GM18861 (cell line): ENCODE measurements at regions not wholly inside any gene's neighbourhood (a gene's known extent, or its start where the extent isn't known, plus 50 kb on each side); places are given as distances from the start of the nearest gene placed in this dataset.

ENCODE experiments used
- ATAC-seq: cut with Tn5 transposase; IDR thresholded peaks from one replicate; pipeline ENCODE4 v1.9.1; 2021; ENCODE audit not compliant: unreplicated experiment

DNA sequence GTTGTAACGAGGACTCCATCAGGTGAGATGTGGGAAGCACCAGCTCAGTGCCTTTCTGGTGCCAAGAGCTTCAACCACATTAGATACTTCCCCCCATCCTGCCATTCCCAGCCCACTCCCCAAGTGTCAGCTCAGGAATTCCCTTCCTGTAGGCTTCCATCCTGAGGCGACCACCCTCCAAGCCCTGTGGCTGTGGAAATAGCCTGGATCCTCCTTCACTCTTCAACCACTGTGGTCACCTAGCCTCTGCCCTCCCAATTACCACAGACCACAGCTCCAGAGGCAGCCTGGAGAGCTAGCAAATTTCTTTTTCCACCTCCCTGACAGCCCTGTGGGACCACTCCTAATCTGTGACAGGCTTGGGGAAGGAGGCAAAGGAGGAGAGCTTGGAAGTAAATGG lies 219.8 kb upstream of the MAP3K1 start:
- ATAC-seq, result no peak

DNA sequence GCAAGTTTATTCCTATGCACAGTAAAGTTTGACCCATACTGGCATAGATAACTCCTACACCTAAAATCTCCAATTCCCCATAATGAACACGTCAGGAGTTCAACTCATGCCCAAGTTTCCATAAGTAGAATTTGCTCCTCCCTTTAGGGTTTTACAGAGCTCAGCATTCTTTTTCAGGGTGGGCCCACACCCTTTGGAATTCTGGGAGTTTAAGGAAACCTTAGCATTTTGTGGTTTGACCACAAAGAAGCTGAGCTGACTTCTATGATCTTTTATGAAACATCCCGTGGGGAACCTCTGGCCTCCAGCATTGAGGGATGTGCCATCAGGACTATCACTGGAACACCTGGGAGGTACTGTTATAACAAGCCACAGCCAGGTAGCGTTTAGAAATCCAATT lies 220.6 kb upstream of the MAP3K1 start:
- no peak for ATAC-seq

DNA sequence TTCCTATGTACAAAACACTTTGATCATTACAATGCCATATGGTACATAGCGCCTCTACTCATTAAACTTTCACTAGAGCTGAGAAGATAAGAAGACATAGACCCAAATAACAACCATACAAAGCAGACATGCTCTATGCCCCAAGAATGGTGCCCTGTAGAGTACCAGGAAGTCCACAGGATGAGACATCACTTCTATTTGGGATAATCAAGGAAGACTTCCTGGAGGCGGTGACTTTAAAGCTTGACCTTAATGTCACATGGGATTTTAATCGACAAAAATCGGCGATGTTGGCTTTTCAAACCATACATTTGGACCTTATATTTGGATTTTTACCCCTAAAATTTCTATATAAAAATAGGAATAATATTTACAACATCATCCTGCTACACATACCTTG lies 224.3 kb upstream of the MAP3K1 start:
- ATAC-seq, result no peak

DNA sequence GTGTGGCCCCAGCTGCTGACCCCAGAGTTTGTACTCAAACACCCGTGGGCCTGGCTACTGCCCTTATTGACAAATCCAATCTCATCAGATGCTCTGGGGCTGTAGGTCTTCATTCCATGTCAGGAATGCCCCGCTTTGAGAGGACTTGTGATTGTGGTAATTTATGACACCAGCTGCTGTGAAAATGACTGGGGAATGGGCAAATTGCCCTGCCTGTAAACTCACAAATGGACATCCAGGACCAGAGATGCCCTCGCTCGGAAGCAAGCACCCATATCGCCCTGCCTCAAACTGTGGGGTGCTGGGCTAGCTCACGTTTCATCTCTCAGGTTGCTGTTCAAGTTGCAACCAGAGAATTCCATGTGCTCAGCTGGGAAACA lies 225.9 kb upstream of the MAP3K1 start:
- ATAC-seq, result no peak

DNA sequence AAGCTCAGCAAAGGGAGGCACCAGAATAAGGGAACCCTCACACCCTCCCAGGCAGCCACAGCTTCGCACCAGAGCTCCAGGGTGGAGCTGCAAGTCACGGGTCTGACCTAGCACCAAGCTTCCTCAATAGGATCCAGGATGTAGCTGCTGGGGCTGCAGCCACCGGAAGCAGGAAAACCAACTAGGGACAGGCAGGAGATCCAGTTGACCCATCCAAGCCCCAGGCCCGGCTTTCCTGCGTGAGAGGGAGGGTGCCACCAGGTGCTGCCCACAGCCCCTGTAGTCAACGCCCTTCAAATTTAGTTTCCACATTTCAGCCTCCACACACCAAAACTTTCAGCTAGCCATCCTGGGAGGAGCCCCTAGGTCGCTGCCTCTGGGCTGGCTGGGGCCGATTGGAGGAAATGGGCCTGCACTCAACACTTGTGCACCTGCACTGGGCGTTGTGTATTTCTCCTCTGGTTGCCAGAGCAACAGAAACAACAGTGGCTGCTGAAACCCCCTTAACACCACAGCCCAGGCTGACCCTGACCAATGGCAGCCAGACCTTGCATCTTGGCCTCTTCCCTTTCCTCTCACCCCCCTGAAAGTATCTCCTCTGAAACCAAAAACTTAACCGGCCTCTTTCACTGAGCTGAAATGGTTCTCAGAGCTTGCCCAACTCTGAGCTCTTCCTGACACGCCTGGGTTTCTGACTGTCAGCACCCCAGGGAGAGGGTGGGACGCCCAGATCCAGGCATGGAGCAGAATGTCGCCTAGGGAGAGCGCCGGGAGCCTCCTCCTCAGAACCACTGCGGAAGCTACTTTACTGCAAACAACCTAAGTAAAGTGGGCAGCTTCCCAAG lies 226.5 kb upstream of the MAP3K1 start:
- ATAC-seq, result peak; percentile 97

DNA sequence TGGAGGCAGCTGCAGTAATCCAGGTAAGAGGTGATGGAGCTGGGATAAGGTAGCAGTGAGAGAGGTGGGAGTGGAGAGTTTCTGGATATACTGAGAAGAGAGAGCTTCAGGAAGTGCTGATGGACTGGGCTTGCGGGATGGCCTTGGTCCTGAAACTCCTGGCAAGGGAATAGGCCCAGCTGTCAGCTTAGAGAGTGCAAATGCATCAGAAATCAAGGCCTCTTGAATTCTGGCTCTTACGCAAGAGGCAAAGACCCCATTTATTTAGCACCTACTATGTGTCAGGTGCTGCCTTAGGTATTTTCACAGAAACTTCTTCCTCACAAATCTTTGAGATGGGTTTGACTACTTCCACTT lies 227.2 kb upstream of the MAP3K1 start:
- no peak for ATAC-seq

DNA sequence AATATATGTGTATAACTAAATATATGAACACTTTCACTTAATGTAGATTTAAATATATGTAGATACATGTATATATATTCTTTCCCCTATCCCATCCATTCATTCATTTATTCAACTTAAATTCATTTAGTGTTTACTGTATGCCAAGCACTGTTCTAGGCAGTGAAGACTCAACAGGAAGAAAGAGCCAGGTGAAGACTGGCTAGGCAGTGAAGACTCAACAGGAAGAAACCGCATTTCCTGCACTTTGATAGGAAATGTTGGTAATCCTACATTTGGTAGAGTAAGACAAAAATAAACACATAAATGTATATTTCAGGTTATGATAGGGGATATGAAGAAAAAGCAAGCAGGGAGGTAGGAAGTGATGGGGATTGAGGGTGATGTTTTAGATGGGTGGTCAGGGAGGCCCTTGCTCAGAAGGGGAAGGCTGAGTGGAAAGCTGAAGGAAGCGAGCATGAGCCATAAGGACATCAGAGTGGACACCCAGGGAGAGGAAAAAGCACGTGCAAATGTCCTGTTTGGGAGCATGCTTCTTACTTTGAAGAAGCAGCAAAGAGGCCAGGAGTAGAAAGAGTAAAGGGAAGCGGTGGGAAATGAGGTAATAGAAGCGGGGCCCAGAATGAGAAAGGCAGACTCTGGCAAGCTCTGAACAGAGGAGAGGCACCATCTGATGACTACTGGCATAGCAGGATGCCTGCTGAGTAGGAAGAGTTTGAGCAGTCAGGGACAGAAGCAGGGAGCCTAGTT lies 227.8 kb upstream of the MAP3K1 start:
- ATAC-seq, result no peak

DNA sequence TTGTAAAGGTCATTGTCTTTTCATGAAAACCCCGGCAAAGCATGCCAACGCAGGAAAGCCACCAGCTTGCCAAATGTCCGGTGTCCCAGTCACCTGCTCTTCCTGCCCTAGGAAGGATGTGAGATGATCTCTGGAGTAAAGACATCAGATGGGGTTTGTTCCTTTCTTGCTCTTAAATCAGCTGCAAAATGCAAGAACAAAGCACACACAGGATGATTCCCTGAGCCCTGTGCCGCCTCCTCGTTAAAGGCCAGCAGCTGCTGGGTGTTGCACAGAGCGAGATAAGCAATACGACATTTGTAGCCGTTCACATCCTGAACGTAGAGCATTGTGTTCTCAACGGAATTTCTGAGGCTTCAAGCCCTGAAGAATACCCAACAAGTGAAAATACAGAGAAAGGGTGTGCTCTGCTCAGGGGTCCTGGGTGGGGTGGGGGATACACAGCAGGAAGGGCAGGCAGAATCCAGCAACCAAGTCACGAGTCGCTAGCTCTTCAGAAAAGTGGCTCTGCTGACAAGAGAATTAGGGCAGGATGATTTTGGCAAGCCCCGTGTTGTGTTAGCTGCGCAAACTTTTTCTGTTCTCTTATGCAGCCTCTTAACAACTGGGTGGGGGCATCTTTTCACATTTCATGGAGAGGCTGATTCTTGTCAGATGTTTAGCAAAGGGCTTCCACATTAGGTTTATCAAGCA lies 229.2 kb upstream of the MAP3K1 start:
- ATAC-seq, result no peak

DNA sequence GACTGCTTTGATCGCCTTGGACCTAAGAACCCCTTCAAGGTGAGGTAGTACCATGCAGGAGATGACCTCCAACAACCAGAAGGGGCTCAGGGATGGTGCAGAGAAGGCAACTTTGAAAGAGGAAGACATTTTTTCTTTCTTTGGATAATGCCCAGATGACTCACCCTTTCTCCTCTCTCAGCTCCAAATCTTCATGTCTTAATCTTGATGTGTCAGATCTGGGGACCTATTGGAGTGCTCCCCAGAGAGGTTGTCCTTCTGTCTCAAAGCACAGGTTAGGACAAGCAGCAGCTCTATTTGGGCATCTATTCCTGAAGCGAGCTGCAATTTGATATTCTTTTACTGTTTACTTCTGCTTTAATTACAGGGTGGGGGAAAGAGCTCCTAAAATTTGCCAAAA lies 229.9 kb upstream of the MAP3K1 start:
- no peak for ATAC-seq

DNA sequence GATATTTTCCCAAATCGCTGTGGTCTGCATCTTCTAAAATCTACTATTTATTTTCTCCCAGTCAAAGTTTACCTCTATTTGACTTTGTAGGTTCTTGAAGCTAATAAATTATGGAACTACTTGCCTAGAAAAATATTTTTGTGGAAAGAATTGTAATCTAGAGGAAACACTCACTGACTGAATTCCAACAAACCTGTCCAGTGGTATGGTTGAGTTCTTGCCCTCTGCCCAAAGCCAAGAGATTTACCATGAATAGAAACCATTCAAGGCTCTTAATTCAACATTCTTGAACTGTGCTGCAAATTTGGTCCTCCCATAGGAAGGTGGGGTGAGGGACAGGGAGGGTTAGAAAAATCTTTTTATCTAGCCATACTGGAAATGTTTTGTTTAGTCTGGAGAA lies 233.9 kb upstream of the MAP3K1 start:
- no peak for ATAC-seq

DNA sequence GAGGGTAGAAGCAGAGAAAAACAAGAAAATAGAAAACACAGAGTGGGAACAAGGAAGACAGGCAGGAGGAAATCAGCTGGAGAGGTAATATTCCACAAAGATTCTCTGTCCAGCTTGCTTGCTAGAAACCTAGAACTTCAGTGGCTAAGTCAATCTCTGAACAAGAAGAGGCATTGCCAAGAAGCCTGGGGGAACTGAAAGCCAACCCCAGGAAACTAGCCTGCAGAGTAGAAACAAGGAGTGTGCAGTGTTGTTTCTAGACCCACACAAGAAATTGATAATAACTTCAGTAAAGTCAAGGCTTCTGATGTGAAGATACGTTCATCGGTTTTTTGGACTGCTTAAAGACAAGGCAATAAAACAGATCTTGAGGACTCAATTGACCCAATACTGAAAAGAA lies 234.5 kb upstream of the MAP3K1 start:
- ATAC-seq, result no peak

DNA sequence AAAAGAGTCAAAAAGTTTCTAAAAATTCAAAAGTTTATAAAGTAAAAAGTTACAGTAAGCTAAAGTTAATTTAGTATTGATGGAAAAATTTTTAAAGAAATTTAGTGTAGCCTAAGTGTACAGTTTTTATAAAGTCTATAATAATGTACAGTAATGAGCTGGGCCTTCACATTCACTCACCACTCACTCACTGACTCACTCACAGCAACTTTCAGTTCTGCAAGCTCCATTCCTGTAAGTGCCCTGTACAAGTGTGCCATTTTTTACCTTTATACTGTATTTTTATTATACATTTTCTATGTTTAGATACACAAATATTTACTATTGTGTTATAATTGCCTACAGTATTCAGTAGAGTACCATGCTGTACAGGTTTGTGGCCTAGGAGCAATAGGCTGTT lies 239.5 kb upstream of the MAP3K1 start:
- ATAC-seq, result no peak

DNA sequence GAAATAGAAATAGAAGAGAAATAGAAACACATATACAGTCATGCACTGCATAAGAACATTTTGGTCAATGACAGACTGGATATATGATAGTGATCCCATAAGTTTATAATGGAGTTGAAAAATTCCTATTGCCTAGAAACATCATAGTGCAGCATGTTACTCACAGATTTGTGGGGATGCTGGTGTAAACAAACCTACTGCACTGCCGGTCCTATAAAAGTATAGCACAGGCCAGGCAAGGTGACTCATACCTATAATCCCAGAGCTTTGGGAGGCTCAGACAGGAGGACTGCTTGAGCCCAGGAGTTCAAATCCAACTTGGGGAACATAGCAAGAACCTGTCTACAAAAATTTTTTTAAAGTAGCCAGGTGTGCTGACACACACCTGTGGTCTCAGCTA lies 240.6 kb upstream of the MAP3K1 start:
- ATAC-seq, result no peak

DNA sequence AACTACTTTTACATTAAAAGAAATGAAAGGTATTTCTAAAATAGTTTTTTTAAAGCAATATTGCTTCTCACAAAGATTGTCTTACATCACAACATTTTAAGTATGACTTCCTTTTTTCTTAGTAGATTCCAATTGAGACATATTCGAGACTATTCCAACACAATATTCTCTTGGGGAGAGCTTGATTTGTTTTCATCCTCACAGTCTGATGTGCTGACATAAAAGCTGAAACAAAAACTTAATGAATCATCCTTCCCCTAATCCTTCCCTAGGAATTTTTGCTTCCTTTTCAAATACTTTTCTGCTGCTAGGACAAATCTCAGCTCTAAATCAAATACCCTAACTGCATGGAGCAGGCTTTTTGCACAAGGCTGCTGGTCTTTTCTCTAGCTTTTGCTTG lies 245.8 kb upstream of the MAP3K1 start:
- no peak for ATAC-seq

DNA sequence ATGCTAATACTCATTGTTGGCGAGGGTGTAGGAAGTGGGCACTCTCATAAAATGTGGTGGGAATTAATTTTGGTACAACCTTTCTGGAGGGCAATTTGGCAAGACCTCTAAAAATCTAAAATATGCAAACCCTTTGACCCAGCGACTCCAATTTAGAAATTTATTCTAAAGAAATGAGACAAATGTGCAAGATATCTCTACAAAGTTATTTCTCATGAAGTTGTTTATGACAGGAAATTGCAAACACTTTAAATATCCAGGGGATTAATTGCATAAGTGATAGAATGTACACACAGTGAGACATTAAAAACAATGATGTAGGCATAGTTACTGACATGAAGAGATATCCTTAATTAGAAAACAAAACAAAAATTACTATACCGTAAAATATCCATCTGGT lies 246.3 kb upstream of the MAP3K1 start:
- no peak for ATAC-seq

DNA sequence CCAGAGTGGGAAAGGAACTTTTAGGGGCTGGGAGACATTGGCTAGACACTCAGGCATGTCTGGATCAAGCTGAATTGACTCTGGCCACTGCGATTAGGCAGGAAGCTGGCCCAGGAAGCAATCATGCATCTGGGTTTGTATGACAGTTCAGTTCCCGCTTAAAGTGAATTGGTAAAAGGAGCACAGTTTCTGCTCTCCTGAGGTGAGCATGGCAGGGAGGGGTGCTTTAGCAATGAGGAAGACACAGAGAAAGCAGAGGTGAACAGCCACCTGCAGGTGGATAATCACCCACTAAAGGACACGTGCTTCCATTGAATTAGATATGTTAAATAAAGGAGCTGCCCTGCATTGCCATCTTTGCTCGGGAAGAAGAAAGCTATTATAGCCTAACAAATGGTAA lies 248.1 kb upstream of the MAP3K1 start:
- no peak for ATAC-seq

DNA sequence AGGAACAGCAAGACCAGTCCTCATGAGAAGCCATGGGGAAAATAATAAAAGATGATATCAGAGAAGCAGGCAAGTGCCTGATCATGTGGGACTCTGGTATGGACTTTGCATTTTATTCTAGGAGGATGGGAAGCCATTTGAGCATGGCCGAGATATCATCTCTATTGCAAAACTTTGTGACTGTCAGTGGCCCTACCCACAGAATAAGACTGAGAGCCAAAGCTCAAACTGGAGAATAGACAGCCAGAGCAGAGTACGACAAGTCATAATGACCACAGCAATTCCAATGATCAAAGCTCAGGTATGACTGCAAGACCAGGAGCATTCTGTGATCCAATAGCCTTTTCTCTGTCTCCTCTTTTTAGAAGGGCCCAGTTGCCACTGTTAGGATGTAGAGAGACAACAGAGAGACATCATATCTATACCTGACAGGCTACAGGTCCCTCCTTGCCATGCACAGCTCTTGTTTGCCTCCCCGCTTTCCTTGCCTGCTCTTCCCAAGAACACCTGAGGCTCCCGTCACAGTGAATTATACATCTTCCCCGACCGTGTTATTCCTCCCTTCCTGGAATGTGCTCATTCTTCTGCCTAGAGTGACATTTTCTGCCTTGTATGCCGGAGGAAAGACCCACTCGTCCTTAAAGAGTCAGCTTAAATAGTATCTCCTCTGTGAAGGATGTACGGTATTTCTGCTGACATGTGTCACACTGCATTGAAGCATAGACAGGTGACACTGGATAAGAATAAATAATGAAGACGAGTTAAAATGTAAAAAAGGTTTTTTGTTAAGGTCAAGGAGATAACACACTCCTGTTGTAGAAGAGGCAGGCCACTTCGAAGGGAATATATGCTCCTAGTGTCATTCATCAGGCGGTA lies 248.7 kb upstream of the MAP3K1 start:
- ATAC-seq, result no peak

DNA sequence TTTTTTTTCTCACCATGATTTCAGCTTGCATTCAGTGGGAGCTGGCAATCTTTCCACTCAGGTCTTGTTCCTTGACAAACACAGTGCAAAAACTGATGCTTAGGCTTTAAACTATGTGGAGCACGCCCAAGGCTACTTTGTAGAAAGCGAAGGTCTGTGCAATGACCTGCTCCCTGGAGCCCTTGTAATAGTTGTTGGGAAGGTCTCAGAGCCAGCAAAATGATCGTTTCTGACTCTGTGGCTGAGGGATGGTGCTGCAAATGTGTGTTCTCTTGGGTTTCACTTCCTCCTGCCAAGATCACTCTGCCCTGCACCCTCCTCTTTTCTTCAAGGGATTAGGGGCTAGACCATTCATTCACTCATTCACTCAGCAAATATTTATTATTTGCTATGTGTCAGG lies 249.7 kb upstream of the MAP3K1 start:
- ATAC-seq, result peak; percentile 77

DNA sequence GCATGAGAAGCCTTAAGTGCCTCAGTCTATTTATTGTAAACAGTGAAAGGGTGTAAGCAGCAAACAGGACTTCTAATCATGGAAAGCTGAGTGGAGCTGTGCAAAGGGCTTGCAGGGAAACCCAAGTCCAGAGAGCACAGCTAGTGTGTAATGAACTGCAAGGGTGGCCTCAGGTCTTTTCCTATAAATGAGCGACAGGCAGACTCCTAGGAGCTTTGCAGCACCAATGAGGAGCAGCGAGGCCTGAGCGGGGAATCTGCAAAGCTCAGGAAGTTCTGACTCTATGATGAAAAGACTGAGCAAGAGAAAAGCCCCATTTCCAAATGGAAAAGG lies 250.1 kb upstream of the MAP3K1 start:
- no peak for ATAC-seq

DNA sequence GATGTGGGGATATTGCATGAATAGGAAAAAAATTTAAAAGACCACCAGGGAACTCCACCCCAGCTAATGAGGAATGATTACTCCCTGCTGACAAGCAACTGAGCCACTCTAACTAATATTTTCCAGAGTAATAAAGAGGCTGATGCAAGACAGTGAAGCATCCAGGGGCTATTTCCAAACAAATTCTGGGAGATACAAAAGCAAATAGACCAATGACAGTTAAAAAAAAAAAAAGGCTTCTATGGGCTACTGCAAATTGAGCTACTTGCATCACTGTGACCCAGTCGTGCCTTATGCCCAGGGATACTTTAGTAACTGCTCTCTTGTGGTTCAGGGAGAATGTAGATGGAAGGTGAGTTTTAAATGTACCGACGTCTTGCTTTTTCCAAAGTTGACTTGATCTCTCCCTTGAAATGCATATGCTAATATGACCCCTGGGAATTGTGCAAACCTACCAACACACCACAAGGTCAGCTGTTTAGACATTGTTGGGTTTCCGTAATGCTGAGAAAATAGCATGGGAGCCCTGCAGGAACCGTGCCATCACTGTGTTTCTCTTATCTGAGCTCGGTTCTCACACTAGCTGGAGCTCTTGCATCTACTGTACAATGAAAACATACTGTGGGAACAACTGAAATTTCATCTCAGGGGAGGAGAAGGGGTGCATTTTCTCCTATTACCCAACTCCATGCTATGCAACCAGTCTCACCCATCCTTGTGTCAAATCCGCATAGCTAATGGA lies 250.6 kb upstream of the MAP3K1 start:
- ATAC-seq, result no peak

DNA sequence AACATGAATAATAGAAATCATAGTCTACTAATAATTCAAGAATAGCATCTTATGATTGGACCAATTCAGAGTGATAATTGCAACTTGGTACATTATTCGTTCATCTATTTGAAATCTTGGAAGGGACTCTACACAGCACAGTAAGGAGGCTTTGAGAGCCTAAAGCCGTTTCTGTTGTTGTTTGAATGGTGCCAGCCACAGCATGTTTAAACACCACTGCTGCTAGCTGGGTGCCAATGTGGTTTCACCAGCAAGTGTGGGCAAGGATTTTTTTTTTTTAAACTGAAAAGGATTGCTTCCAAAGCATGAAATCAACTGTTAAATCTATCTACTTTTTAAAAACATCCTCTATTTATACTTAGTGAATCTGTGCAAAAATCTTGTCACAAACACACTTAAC lies 253.9 kb upstream of the MAP3K1 start:
- ATAC-seq, result no peak
